ENCODE measurements at regions not wholly inside any gene's neighbourhood (a gene's known extent, or its start where the extent isn't known, plus 50 kb on each side); places are given as distances from the start of the nearest gene placed in this dataset.

DNA sequence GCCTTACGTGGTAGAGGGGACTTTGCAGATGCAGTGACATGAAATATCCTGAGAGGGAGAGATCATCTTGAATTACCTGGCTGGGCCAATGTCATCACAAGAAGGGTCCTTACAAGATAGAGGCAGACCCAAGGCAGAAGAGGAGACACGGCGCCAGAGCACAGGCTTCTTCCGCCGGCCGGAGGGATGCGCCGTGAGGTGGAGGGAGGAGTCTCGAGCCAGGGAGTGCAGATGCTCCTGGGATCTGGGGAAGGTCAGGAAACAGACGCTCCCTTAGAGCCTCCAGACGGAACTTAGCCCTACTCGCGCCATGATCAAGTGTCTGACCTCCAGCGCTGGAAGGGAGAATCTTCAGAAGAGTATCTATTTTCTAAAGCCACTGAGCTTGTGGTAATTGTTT lies 304.8 kb downstream of the GLRX3 start:
- TF ChIP-seq, protein P1, sequence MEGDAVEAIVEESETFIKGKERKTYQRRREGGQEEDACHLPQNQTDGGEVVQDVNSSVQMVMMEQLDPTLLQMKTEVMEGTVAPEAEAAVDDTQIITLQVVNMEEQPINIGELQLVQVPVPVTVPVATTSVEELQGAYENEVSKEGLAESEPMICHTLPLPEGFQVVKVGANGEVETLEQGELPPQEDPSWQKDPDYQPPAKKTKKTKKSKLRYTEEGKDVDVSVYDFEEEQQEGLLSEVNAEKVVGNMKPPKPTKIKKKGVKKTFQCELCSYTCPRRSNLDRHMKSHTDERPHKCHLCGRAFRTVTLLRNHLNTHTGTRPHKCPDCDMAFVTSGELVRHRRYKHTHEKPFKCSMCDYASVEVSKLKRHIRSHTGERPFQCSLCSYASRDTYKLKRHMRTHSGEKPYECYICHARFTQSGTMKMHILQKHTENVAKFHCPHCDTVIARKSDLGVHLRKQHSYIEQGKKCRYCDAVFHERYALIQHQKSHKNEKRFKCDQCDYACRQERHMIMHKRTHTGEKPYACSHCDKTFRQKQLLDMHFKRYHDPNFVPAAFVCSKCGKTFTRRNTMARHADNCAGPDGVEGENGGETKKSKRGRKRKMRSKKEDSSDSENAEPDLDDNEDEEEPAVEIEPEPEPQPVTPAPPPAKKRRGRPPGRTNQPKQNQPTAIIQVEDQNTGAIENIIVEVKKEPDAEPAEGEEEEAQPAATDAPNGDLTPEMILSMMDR (IDR thresholded peaks at IDR 0.05): no peak
- no peak overlapping the region for H3K27ac ChIP-seq
- 76 to 80% methylated on average over 14 of the region's 14 CpGs for WGBS, 2 donors

DNA sequence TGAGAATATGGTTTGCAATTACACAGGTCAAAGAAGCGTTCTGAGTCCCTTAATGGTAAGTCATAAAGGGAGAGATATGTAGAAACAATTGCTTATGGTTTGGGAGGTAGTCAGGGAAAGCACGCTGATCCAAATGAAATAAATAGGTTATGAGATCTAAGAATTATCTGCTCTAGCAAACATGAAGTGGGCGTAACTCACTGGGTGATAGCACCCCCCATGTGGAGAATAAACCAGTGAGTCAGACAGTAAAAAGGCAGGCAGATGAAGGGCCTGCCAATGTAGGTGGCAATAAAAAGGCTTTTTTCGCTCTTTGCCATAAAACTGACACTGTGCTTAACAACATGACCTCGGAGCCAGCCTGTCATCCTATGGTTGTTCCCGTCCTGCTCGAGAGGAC lies 306.9 kb downstream of the GLRX3 start:
- TF ChIP-seq, protein P1 (IDR thresholded peaks at IDR 0.05): no peak
- H3K4me1 ChIP-seq: no peaks in the 10 kb centered on the region
- ATAC-seq (no peak), DNase-seq (no peak)
- H3K9me3 ChIP-seq: no peaks in the 10 kb centered on the region
- no peak overlapping the region for H3K4me3 ChIP-seq
- H3K36me3 ChIP-seq: no peaks in the 10 kb centered on the region
- no peak overlapping the region for H3K27ac ChIP-seq
- peaks cover 0 to 22% (median 4%) of the 10 kb centered on the region in 7 donors for H3K27me3 ChIP-seq
- WGBS, 2 donors: 76 to 79% methylated on average over 7 of the region's 7 CpGs
- intact Hi-C loops (cut with DNase I): no loop called here

More for the DNA sequence above, 304.8 kb downstream of the GLRX3 start:
- Histone ChIP-seq H3K9me3 (no peaks in the 10 kb centered on the region), H3K36me3 (no peaks in the 10 kb centered on the region), H3K27me3 (peaks cover 0 to 12% (median 4%) of the 10 kb centered on the region in 7 donors), H3K4me3 (no peak overlapping the region), H3K4me1 (no peaks in the 10 kb centered on the region)
- intact Hi-C loops (cut with DNase I): no loop called here
- DNase-seq: no peak
- no peak for ATAC-seq

DNA sequence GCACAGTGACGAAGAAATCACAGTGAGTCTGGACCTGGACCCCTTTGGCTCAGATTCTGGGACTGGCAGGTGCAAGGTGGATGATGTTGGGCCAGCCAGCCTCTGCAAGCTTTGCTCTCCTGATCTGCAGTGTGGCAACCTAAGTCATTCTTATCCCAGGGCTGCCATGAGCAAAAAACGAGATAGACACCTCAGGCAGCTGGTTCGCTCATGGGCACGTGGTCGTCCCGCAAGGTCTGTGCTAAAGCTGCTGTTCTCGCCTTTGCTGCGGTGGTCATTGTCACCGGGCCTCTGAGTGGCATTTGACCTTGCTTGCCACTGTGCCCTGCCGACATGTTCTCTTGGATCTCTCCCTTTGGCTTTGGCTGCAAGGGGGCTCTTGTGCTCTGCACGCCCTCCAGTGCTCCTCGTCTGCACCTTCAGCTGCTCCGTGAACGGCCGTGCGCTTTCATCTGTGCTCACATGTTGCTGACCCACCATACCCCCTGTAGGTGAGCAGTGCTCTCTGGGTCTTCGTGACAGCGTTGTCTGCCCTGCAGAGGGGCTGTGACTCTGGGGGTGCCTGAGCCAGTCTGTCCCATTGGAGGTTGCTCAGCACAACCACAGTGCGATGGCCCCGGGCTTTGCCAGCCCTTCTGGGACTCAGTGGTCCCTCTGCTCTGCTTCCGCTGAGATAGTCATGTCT lies 317.0 kb downstream of the GLRX3 start:
- intact Hi-C loops (cut with DNase I): no loop called here
- 85 to 86% methylated on average over 21 of the region's 21 CpGs for WGBS, 2 donors
- DNase-seq: no peak
- H3K27ac ChIP-seq: no peak overlapping the region
- ATAC-seq: no peak
- H3K4me1 ChIP-seq: no peaks in the 10 kb centered on the region
- H3K27me3 ChIP-seq: peaks cover 0 to 74% (median 26%) of the 10 kb centered on the region in 7 donors
- TF ChIP-seq, protein P1 (IDR thresholded peaks at IDR 0.05): no peak
- H3K9me3 ChIP-seq: no peaks in the 10 kb centered on the region
- H3K4me3 ChIP-seq: no peak overlapping the region
- H3K36me3 ChIP-seq: no peaks in the 10 kb centered on the region

DNA sequence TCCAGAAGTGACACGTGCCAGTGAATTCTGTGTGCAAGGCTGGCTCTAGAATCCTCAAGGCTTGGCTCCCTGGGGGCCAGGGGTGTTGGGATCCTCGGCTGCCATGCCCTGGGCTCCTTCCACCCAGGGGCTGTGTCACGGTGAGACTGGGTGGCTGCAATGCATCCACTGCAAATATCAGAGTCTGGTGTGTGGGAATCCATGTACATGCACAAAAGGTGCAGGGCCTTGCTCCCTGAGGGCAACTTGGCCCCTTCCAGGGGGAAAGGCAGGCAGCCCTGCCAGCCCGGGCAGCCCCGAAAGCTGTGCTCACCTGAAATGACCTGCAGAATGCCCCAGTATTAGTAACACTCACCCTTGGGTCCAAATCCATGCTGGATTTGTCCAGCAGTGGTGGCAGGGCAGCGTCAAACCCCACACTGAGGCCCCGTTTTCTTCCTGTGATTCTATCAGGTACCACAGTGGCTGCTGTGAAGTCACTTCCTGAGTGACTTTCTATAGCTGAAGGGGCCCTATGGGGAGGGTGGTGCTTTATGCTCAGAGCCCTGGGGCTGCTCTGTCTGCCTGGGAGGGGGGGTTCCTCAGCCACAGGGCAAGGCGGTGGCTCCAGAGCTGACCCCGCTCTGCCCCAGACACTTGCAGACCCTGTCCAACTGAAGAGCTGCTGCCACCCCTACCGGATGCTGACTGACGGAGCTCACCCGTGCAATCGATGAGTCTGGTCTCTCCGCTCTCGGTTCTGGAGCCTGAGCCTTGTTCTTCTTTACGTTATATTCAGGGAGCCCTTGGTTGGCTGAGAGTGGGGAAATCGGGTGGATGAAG lies 317.7 kb downstream of the GLRX3 start:
- ATAC-seq: no peak
- no peak overlapping the region for H3K4me3 ChIP-seq
- DNase-seq: no peak
- intact Hi-C loops (cut with DNase I): no loop called here
- no peaks in the 10 kb centered on the region for H3K9me3 ChIP-seq
- H3K27me3 ChIP-seq: peaks cover 0 to 76% (median 26%) of the 10 kb centered on the region in 7 donors
- no peak overlapping the region for H3K27ac ChIP-seq
- H3K4me1 ChIP-seq: no peaks in the 10 kb centered on the region
- H3K36me3 ChIP-seq: no peaks in the 10 kb centered on the region
- 76 to 80% methylated on average over 17 of the region's 17 CpGs for WGBS, 2 donors
- TF ChIP-seq, protein P1 (IDR thresholded peaks at IDR 0.05): no peak
